ENCODE measurements at regions not wholly inside any gene's neighbourhood (a gene's known extent, or its start where the extent isn't known, plus 50 kb on each side); places are given as distances from the start of the nearest gene placed in this dataset.
"Not testable (repeated sequence)": the region's sequence is repeated elsewhere in the genome, so short reads cannot be mapped to it uniquely, and the experiment has no call there.

DNA sequence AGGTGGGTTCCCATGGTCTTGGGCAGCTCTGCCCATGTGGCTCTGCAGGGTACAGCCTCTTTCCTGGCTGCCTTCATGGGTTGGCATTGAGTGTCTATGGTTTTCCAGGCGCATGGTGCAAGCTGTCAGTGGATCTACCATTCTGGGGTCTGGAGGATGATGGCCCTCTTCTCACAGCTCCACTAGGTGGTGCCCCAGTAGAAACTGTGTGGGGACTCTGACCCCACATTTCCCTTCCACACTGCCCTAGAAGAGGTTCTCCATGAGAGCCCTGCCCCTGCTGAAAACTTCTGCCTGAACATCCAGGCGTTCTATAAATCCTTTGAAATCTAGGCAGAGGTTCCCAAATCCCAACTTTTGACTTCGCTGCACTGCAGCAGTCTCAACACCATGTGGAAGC is 174.0 kb upstream of the CTNND2 start:
- not testable (repeated sequence) for TF ChIP-seq POLR2A (IDR thresholded peaks at IDR 0.05)
- TF ChIP-seq, protein P1, sequence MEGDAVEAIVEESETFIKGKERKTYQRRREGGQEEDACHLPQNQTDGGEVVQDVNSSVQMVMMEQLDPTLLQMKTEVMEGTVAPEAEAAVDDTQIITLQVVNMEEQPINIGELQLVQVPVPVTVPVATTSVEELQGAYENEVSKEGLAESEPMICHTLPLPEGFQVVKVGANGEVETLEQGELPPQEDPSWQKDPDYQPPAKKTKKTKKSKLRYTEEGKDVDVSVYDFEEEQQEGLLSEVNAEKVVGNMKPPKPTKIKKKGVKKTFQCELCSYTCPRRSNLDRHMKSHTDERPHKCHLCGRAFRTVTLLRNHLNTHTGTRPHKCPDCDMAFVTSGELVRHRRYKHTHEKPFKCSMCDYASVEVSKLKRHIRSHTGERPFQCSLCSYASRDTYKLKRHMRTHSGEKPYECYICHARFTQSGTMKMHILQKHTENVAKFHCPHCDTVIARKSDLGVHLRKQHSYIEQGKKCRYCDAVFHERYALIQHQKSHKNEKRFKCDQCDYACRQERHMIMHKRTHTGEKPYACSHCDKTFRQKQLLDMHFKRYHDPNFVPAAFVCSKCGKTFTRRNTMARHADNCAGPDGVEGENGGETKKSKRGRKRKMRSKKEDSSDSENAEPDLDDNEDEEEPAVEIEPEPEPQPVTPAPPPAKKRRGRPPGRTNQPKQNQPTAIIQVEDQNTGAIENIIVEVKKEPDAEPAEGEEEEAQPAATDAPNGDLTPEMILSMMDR (IDR thresholded peaks at IDR 0.05): not testable (repeated sequence)

Data from body of pancreas (tissue), 4 donors.